ENCODE measurements at regions not wholly inside any gene's neighbourhood (a gene's known extent, or its start where the extent isn't known, plus 50 kb on each side); places are given as distances from the start of the nearest gene placed in this dataset.

GRCh38 chr5:171689853-171690417 lies 95.7 kb upstream of the SMIM23 start:
- no peak for TF ChIP-seq POLR2AphosphoS5 (IDR thresholded peaks at IDR 0.05; ENCODE audit: low read depth)
- no peak for TF ChIP-seq CTCF (IDR thresholded peaks at IDR 0.05; ENCODE audit: insufficient read depth, low read length)
- no peak for TF ChIP-seq REST (IDR thresholded peaks at IDR 0.05; ENCODE audit: insufficient replicate concordance, low read depth)

Measured in HL-60 (cell line).